Muscle of arm (tissue), 1 donor: ENCODE measurements at regions not wholly inside any gene's neighbourhood (a gene's known extent, or its start where the extent isn't known, plus 50 kb on each side); places are given as distances from the start of the nearest gene placed in this dataset.

ENCODE experiments used
- DNase-seq: peaks from one replicate; pipeline ENCODE4 v3.0.0-alpha.2; 2013

GRCh38 chr13:40498461-40498860, 168.0 kb downstream of the FOXO1 start:
- DNase-seq: no peak

- no peak for DNase-seq
Measured at GRCh38 chr13:40502236-40502635, 164.2 kb downstream of the FOXO1 start.

- DNase-seq: no peak
Measured at GRCh38 chr13:40503011-40503410, 163.4 kb downstream of the FOXO1 start.

GRCh38 chr13:40503966-40504591, 162.4 kb downstream of the FOXO1 start:
- no peak for DNase-seq

GRCh38 chr13:40504641-40505040, 161.8 kb downstream of the FOXO1 start:
- no peak for DNase-seq

- no peak for DNase-seq
Measured at GRCh38 chr13:40505196-40505595, 161.2 kb downstream of the FOXO1 start.
